Panc1 (cell line): ENCODE measurements at regions not wholly inside any gene's neighbourhood (a gene's known extent, or its start where the extent isn't known, plus 50 kb on each side); places are given as distances from the start of the nearest gene placed in this dataset.

Experiments
- ATAC-seq: fragments of 200-7000 bp; cut with Tn5 transposase; 2 replicates; pipeline ENCODE4 v1.9.1; 2020; ENCODE audit warnings: mild to moderate bottlenecking, moderate library complexity
- BruUV-seq: library from RNA; stranded (reverse); fragments of 400-500 nt; replicated peaks from 2 replicates; lab custom pipeline; 2021; lab: Mats Ljungman, UMichigan
- CTCF ChIA-PET: fragments of 300-600 bp; sonication (Branson Sonifier 250); formaldehyde crosslinking; loops from one replicate; lab custom pipeline; 2022; ENCODE audit warnings: antibody characterized with exemption; lab: Charles Lee
- POLR2A ChIA-PET: fragments of 300-600 bp; sonication (Branson Sonifier 250); formaldehyde crosslinking; loops from one replicate; lab custom pipeline; 2022; ENCODE audit warnings: antibody characterized with exemption; lab: Charles Lee
- DNase-seq: peaks from one replicate; pipeline ENCODE4 v3.0.0-alpha.2; 2010; ENCODE audit warnings: low read depth, low spot score
- H3K27ac ChIP-seq: 2 replicates; pipeline ENCODE4 v1.5.1; 2011; ENCODE audit warnings: mild to moderate bottlenecking, low read length, inconsistent platforms
- H3K27me3 ChIP-seq: fragments of 200-500 bp; sonication (Bioruptor generic); 2 replicates; pipeline ENCODE4 v1.6.0; 2014; ENCODE audit warnings: low read length, inconsistent platforms; ENCODE audit not compliant: control insufficient read depth, insufficient read depth
- H3K36me3 ChIP-seq: fragments of 200-500 bp; sonication (Bioruptor generic); 2 replicates; pipeline ENCODE4 v1.5.1; 2014; ENCODE audit warnings: inconsistent platforms, mild to moderate bottlenecking, low read length, moderate library complexity; ENCODE audit not compliant: control insufficient read depth, insufficient read depth
- H3K4me1 ChIP-seq: 2 replicates; pipeline ENCODE4 v1.5.1; 2011; ENCODE audit warnings: inconsistent platforms, mild to moderate bottlenecking, low read length, moderate library complexity; ENCODE audit not compliant: control insufficient read depth, insufficient read depth
- H3K4me3 ChIP-seq, 2 experiments: 2 replicates each; pipeline ENCODE4 v1.5.1; 2011 to 2012; ENCODE audit warnings: low read depth in 2 of 2, low read length in 2 of 2, mild to moderate bottlenecking in 2 of 2, inconsistent platforms in 1 of 2, moderate library complexity in 1 of 2
- H3K9me3 ChIP-seq: fragments of 200-500 bp; sonication (Bioruptor generic); 2 replicates; pipeline ENCODE4 v1.5.1; 2014; ENCODE audit warnings: low read depth, mild to moderate bottlenecking, inconsistent platforms, low read length, moderate library complexity; ENCODE audit not compliant: control insufficient read depth, insufficient read depth
- POLR2AphosphoS5 ChIP-seq: IDR thresholded peaks from 2 replicates; pipeline ENCODE4 v1.6.1; 2012; ENCODE audit warnings: mild to moderate bottlenecking, low read depth, low read length, moderate library complexity
- SIN3A ChIP-seq: IDR thresholded peaks from 2 replicates; pipeline ENCODE4 v1.6.1; 2012; ENCODE audit warnings: low read depth, mild to moderate bottlenecking, low read length, moderate library complexity, borderline replicate concordance; ENCODE audit not compliant: insufficient read depth
- TCF7L2 ChIP-seq: IDR thresholded peaks from 2 replicates; pipeline ENCODE4 v1.6.1; 2011; ENCODE audit warnings: mild to moderate bottlenecking, low read depth, low read length, inconsistent platforms
- in situ Hi-C: cut with HindIII; loops from 2 replicates; pipeline ENCODE4 v1.10.0; 2016; ENCODE audit warnings: low sequenced_read_pairs, low pct_unique_long_range_greater_than_20kb
- intact Hi-C: fragments of 100-400 bp; cut with micrococcal nuclease; formaldehyde crosslinking; loops from one replicate; pipeline ENCODE4 v1.10.0; 2022; ENCODE audit not compliant: unreplicated experiment
- TF ChIP-seq, protein P1 (sequence below): fragments of 450-650 bp; IDR thresholded peaks from 2 replicates; pipeline ENCODE4 v1.5.1; 2017; ENCODE audit warnings: mild to moderate bottlenecking
- TF ChIP-seq, protein P2 (sequence below), 2 experiments: IDR thresholded peaks; 2 replicates each; pipeline ENCODE4 v1.6.1; 2011 to 2012; ENCODE audit warnings: low read depth in 2 of 2, control low read depth in 1 of 2, low read length in 1 of 2, mild to moderate bottlenecking in 1 of 2, moderate library complexity in 1 of 2; ENCODE audit not compliant: insufficient read depth in 1 of 2

DNA sequence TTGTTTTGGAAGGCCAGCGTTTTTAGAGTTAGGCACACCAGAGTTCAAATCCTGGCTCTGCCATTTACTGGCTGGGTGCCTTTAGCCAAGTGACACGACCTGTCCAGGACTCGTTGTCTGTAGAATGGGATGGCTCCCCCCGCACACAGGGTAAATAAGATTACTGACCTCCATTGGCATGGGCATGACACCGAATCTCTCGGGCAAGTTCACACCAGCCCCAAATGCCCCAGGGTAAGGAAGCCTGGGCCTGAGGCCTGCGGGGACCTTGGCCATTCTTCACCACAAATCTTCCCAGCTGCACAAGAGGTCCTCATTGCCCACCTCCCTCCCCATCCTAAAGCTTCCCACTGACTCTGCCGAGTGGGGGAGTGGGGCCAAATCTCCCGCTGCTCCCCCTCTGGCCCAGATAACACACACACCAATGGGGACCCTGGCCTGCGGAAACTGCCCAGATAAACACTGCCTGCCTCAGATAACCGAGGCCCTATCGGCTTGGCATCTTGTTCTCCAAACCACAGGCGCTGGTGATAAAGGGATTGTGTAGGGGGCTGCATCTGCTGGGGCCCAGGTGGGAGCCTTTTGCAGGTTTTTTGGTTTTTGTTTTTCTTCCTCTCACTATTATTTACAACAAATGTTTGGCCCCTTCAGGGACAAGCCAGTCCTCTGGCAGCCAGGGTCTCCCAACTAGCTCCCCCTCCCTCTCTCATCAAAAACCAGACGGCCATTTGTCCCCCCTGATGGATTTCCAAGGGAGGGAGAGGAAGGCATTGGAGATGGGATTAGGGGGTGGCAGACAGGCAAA lies 75.0 kb upstream of the LHX1 start:
- H3K27ac ChIP-seq = no peak overlapping the region
- BruUV-seq = no TSS peak
- TF ChIP-seq SIN3A (no peak), POLR2AphosphoS5 (no peak), TCF7L2 (no peak)
- TF ChIP-seq, protein P1, sequence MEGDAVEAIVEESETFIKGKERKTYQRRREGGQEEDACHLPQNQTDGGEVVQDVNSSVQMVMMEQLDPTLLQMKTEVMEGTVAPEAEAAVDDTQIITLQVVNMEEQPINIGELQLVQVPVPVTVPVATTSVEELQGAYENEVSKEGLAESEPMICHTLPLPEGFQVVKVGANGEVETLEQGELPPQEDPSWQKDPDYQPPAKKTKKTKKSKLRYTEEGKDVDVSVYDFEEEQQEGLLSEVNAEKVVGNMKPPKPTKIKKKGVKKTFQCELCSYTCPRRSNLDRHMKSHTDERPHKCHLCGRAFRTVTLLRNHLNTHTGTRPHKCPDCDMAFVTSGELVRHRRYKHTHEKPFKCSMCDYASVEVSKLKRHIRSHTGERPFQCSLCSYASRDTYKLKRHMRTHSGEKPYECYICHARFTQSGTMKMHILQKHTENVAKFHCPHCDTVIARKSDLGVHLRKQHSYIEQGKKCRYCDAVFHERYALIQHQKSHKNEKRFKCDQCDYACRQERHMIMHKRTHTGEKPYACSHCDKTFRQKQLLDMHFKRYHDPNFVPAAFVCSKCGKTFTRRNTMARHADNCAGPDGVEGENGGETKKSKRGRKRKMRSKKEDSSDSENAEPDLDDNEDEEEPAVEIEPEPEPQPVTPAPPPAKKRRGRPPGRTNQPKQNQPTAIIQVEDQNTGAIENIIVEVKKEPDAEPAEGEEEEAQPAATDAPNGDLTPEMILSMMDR = no peak
- TF ChIP-seq, protein P2, sequence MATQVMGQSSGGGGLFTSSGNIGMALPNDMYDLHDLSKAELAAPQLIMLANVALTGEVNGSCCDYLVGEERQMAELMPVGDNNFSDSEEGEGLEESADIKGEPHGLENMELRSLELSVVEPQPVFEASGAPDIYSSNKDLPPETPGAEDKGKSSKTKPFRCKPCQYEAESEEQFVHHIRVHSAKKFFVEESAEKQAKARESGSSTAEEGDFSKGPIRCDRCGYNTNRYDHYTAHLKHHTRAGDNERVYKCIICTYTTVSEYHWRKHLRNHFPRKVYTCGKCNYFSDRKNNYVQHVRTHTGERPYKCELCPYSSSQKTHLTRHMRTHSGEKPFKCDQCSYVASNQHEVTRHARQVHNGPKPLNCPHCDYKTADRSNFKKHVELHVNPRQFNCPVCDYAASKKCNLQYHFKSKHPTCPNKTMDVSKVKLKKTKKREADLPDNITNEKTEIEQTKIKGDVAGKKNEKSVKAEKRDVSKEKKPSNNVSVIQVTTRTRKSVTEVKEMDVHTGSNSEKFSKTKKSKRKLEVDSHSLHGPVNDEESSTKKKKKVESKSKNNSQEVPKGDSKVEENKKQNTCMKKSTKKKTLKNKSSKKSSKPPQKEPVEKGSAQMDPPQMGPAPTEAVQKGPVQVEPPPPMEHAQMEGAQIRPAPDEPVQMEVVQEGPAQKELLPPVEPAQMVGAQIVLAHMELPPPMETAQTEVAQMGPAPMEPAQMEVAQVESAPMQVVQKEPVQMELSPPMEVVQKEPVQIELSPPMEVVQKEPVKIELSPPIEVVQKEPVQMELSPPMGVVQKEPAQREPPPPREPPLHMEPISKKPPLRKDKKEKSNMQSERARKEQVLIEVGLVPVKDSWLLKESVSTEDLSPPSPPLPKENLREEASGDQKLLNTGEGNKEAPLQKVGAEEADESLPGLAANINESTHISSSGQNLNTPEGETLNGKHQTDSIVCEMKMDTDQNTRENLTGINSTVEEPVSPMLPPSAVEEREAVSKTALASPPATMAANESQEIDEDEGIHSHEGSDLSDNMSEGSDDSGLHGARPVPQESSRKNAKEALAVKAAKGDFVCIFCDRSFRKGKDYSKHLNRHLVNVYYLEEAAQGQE (IDR thresholded peaks at IDR 0.05; ENCODE audit: insufficient read depth in 1 of 2, low read depth in 2 of 2, low read length in 1 of 2) = no peak
- H3K27me3 ChIP-seq = no peaks in the 10 kb centered on the region
- in situ Hi-C loops (no loop called here), intact Hi-C loops (no loop called here)
- ChIA-PET POLR2A (no interaction called here), CTCF (no interaction called here)
- H3K9me3 ChIP-seq = no peaks in the 10 kb centered on the region
- no peak overlapping the region for H3K4me3 ChIP-seq
- DNase-seq (no peak), ATAC-seq (no peak)
- no peaks in the 10 kb centered on the region for H3K36me3 ChIP-seq
- peaks cover 8% of the 10 kb centered on the region for H3K4me1 ChIP-seq

DNA sequence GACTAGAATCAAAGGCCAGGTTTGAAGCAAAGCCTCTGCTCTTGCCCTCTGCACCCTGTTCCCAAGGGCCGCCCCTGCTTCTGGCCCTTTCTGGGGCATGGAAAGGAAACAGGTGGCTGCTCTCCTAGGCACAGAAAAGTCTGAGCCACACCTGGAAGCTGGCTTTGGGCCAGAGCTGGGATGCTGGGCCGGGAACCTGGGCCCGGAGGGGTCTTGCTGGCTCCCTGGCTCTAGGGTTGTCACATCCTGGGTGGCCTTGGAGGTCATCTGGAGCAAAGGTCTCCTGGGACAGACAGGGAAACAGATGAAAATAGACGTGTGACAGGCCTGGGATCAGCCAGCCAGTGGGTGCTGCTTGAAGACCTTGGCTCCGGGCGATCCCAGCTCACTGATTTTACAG lies 74.1 kb upstream of the LHX1 start:
- H3K4me1 ChIP-seq = peaks cover 8% of the 10 kb centered on the region
- TF ChIP-seq, protein P2 (IDR thresholded peaks at IDR 0.05; ENCODE audit: insufficient read depth in 1 of 2, low read depth in 2 of 2, low read length in 1 of 2) = no peak
- DNase-seq (no peak), ATAC-seq (no peak)
- in situ Hi-C loops (no loop called here), intact Hi-C loops (no loop called here)
- H3K27ac ChIP-seq = no peak overlapping the region
- CTCF ChIA-PET = no interaction called here
- H3K4me3 ChIP-seq = no peak overlapping the region
- POLR2A ChIA-PET = no interaction called here
- H3K9me3 ChIP-seq = no peaks in the 10 kb centered on the region
- H3K27me3 ChIP-seq = no peaks in the 10 kb centered on the region
- no peaks in the 10 kb centered on the region for H3K36me3 ChIP-seq
- BruUV-seq = no TSS peak
